Esophagus (tissue), 2 donors: ENCODE measurements at regions not wholly inside any gene's neighbourhood (a gene's known extent, or its start where the extent isn't known, plus 50 kb on each side); places are given as distances from the start of the nearest gene placed in this dataset.
"Not testable (repeated sequence)": the region's sequence is repeated elsewhere in the genome, so short reads cannot be mapped to it uniquely, and the experiment has no call there.

Experiments used
- H3K27ac ChIP-seq, 2 donors: one replicate each; pipeline ENCODE4 v1.5.1; 2013; ENCODE audit warnings: low read depth in 2 of 2, mild to moderate bottlenecking in 2 of 2, inconsistent platforms in 1 of 2, low read length in 1 of 2, moderate library complexity in 1 of 2
- H3K27me3 ChIP-seq, 2 donors: one replicate each; pipeline ENCODE4 v1.6.1; 2013; ENCODE audit warnings: low read length in 2 of 2, control low read depth in 1 of 2, mild to moderate bottlenecking in 1 of 2; ENCODE audit not compliant: insufficient read depth in 2 of 2, control insufficient read depth in 1 of 2
- H3K36me3 ChIP-seq, 2 donors: one replicate each; pipeline ENCODE4 v1.6.1; 2013; ENCODE audit warnings: low read length in 1 of 2; ENCODE audit not compliant: control insufficient read depth in 2 of 2, insufficient read depth in 2 of 2
- H3K4me1 ChIP-seq, 2 donors: one replicate each; pipeline ENCODE4 v1.6.1; 2013; ENCODE audit warnings: low read length in 1 of 2; ENCODE audit not compliant: control insufficient read depth in 2 of 2, insufficient read depth in 2 of 2
- H3K4me3 ChIP-seq, 2 donors: one replicate each; pipeline ENCODE4 v1.5.1; 2013; ENCODE audit warnings: low read length in 2 of 2, mild to moderate bottlenecking in 2 of 2, low read depth in 1 of 2, moderate library complexity in 1 of 2
- H3K9me3 ChIP-seq, 2 donors: one replicate each; pipeline ENCODE4 v1.6.1; 2013; ENCODE audit warnings: mild to moderate bottlenecking in 2 of 2, low read depth in 1 of 2, low read length in 1 of 2, moderate library complexity in 1 of 2; ENCODE audit not compliant: control insufficient read depth in 2 of 2, insufficient read depth in 1 of 2
- WGBS, 2 donors: extraction: QIAGEN DNeasy Blood & Tissue Kit; methylation state at CpG; one replicate each; pipeline ENCODE4 v1.1.7; 2013; 5-methylcytosine and 5-hydroxymethylcytosine counted together
- donor health status: healthy with polysubstance abuse.
- donor health status: Bipolar disorder and iron deficiency.

- H3K4me1 ChIP-seq, result no peaks in the 10 kb centered on the region
- WGBS, 2 donors, result 42 to 49% methylated on average over 2 of the region's 2 CpGs
- H3K9me3 ChIP-seq, result no peaks in the 10 kb centered on the region
- H3K36me3 ChIP-seq, result no peaks in the 10 kb centered on the region
- no peak overlapping the region for H3K27ac ChIP-seq
- H3K4me3 ChIP-seq, result no peak overlapping the region
- H3K27me3 ChIP-seq, result no peaks in the 10 kb centered on the region
These were observed 76.2 kb upstream of the TEX13D start for GRCh38 chrX:124256216-124256615.

- Histone ChIP-seq H3K36me3 (no peaks in the 10 kb centered on the region), H3K27ac (no peak overlapping the region), H3K27me3 (no peaks in the 10 kb centered on the region), H3K4me3 (no peak overlapping the region), H3K9me3 (no peaks in the 10 kb centered on the region), H3K4me1 (no peaks in the 10 kb centered on the region)
- 57 to 62% methylated on average over 3 of the region's 3 CpGs for WGBS, 2 donors
These were observed 75.7 kb upstream of the TEX13D start for GRCh38 chrX:124256629-124257380.

- Histone ChIP-seq H3K9me3 (no peaks in the 10 kb centered on the region), H3K4me3 (no peak overlapping the region), H3K27me3 (no peaks in the 10 kb centered on the region), H3K36me3 (no peaks in the 10 kb centered on the region), H3K4me1 (no peaks in the 10 kb centered on the region), H3K27ac (no peak overlapping the region)
- WGBS, 2 donors, result 72 to 77% methylated on average over 5 of the region's 5 CpGs
These were observed 74.3 kb upstream of the TEX13D start for GRCh38 chrX:124257924-124258702.

GRCh38 chrX:124260845-124261244 lies 71.6 kb upstream of the TEX13D start:
- whole genome bisulfite sequencing, 2 donors, result 59 to 67% methylated on average over 2 of the region's 2 CpGs
- H3K27ac ChIP-seq, result no peak overlapping the region
- no peak overlapping the region for H3K4me3 ChIP-seq
- no peaks in the 10 kb centered on the region for H3K36me3 ChIP-seq
- no peaks in the 10 kb centered on the region for H3K27me3 ChIP-seq
- no peaks in the 10 kb centered on the region for H3K4me1 ChIP-seq
- no peaks in the 10 kb centered on the region for H3K9me3 ChIP-seq

GRCh38 chrX:124263743-124264142 lies 68.7 kb upstream of the TEX13D start:
- Histone ChIP-seq H3K4me3 (no peak overlapping the region), H3K27me3 (no peaks in the 10 kb centered on the region)

GRCh38 chrX:124268099-124268498 lies 64.4 kb upstream of the TEX13D start:
- H3K4me1 ChIP-seq, result no peaks in the 10 kb centered on the region
- no peaks in the 10 kb centered on the region for H3K9me3 ChIP-seq
- H3K27me3 ChIP-seq, result no peaks in the 10 kb centered on the region
- no peak overlapping the region for H3K27ac ChIP-seq
- no peaks in the 10 kb centered on the region for H3K36me3 ChIP-seq
- no peak overlapping the region for H3K4me3 ChIP-seq

More at GRCh38 chrX:124263743-124264142, 68.7 kb upstream of the TEX13D start:
- Histone ChIP-seq H3K9me3 (no peaks in the 10 kb centered on the region), H3K27ac (no peak overlapping the region), H3K36me3 (no peaks in the 10 kb centered on the region), H3K4me1 (no peaks in the 10 kb centered on the region)
- WGBS, 2 donors, result 83 to 85% methylated on average over 4 of the region's 4 CpGs

GRCh38 chrX:124269881-124270280 lies 62.6 kb upstream of the TEX13D start:
- H3K4me1 ChIP-seq, result no peaks in the 10 kb centered on the region
- H3K36me3 ChIP-seq, result no peaks in the 10 kb centered on the region
- 61 to 65% methylated on average over 2 of the region's 2 CpGs for WGBS, 2 donors

GRCh38 chrX:124271599-124271998 lies 60.9 kb upstream of the TEX13D start:
- not testable (repeated sequence) for H3K27ac ChIP-seq, H3K4me3 ChIP-seq, H3K9me3 ChIP-seq, H3K27me3 ChIP-seq, H3K4me1 ChIP-seq, H3K36me3 ChIP-seq

More at GRCh38 chrX:124269881-124270280, 62.6 kb upstream of the TEX13D start:
- Histone ChIP-seq H3K4me3 (no peak overlapping the region), H3K27ac (no peak overlapping the region), H3K27me3 (no peaks in the 10 kb centered on the region), H3K9me3 (no peaks in the 10 kb centered on the region)

- Histone ChIP-seq H3K4me1 (no peaks in the 10 kb centered on the region), H3K27ac (no peak overlapping the region), H3K4me3 (no peak overlapping the region), H3K27me3 (no peaks in the 10 kb centered on the region), H3K9me3 (no peaks in the 10 kb centered on the region), H3K36me3 (no peaks in the 10 kb centered on the region)
- WGBS, 2 donors, result 83 to 98% methylated on average over 5 of the region's 5 CpGs
These were observed 60.0 kb upstream of the TEX13D start for GRCh38 chrX:124272370-124272982.
